ENCODE measurements at regions not wholly inside any gene's neighbourhood (a gene's known extent, or its start where the extent isn't known, plus 50 kb on each side); places are given as distances from the start of the nearest gene placed in this dataset.

DNA sequence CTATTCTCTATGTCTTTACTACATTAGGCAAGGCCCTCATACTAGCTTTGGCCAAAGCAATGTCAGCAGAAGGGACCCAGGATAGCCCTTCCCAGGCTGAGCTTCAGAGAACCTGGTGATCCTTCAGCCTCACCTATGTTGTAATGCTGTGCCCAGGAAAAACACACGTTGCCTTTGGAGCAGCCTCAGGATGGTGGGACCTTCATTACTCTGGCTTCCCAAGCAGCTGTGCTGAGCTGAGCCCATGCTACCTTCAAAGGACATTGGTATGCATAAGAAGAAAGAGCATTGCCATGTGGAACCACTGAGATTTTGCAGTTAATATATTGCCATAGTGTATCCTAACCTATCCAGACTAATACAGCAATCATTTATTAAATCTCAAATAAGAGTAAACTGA is 756.4 kb upstream of the ID2 start:
- no peak for DNase-seq (ENCODE audit: low spot score)

DNA sequence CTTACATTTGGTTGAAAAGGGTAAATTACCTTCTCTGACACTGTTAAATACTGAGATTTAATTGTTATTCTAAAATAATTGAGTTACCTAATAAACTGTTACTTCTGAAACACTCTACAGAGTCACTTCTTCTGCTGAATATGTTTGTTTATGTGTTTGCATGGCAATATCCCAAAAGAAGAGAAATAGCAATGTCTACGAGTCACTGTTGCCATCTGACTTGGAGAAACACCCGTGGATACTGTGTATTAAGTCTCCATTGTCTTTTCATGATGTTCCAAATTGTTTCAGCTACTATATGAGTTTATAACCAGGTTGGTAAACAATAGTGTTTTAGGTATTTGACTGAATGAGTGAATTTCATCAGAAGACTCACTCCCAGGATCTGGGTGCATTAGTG is 754.2 kb upstream of the ID2 start:
- DNase-seq (ENCODE audit: low spot score): no peak

DNA sequence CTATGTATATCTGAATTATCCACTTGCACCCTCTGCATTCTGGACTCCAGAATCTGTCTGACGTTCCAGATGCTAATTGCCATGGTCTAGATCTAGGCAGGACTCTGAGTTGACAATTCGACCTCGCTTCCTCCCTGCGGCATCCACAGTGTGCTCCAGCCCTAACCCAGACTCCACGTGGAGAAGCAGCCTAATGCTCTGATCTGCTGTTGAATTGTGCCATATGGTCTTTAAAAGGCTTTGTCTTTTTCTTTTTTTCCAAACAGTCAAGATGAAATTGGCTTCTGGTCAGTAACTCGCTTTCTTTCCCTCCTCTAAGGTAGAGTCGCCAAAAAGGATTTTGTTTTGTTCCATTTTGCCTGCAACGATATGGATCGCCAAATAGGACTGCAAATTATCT is 752.6 kb upstream of the ID2 start:
- DNase-seq (ENCODE audit: low spot score): no peak

DNA sequence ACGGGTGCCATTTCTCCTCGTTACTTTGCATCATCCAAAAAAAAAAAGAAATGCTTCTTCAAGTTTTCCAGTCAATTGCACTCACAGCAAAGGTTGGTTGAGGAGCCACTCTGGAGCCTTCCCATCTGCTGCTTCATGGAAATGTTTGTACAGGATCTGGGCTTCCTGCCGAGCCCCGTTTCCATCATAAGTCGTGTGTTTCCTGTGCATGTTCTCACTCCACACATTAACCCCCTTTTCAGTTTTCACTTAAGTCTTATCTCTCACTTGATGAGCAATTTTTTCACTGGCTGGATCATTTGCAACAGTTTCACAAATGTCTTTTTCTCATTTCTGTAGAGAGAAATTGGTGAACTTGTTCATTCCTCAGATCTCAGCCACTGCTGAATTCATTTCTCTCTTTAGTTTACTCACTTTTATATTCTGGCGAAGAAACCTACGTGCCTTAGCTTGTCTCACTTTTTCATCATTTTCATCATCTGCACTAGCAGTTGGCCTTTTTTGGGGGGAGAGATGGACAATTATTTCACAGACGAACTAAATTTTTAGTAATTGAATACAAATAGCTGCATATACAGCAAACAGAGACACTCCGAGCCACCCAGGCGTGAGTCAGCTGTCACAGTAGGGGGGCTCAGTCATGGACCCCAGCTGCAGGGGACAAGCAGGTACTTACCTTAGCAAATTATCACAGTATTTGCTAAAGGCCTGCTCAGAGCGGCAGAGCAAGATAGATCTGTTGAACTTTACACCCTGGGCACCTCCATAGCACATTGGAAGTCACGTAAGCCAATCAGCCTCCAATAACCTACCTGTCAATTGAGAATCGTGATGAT is 750.8 kb upstream of the ID2 start:
- no peak for DNase-seq (ENCODE audit: low spot score)

DNA sequence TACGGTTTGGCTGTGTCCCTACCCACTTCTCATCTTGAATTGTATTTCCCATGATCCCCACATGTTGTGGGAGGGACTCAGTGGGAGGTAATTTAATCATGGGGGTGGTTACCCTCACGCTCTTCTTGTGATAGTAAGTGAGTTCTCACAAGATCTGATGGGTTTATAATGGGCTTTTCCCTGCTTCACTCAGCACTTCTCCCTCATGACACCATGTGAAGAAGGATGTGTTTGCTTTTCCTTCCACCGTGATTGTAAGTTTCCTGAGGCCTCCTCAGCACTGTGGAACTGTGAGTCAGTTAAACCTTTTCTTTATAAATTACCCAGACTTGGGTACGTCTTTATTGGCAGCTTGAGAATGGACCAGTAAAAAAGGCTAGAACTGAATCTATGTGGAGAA is 750.0 kb upstream of the ID2 start:
- no peak for DNase-seq (ENCODE audit: low spot score)

DNA sequence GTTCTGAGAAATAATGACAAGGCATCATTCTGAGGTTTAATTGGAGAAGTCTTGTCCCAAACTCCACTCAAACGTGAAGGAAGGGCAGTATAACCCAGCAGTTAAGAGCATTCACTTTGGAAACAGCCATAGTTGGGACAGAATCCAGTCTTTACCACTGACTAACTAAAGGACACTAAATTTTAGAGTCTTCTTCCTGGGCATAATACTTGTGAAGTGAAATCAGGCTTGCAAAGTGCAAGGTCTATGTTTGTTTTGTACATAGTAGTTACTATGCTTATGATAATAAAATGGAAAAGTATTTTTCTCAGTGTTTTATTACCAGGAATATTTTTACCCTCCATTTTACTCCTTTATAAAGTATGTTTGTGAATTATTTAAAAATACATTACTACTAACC is 748.2 kb upstream of the ID2 start:
- no peak for DNase-seq (ENCODE audit: low spot score)

DNA sequence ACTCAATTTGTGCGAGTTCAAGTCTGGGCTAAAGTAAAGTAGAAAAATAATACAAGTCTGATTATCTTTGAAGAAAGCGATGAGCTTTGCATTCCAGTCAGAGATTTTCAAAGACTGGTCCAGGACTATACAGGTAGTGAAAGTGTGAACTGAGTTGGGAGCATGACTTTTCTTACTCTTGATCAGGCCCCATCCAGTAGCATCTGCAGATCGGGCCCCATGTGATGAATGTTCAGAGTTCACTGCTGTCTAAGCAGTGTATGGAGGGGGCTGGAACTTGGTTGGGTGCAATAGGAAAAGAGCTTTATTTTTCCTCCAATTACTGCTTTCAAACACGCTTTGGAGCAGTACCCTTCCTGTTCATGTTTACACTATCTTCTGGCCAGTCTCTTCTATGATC is 747.4 kb upstream of the ID2 start:
- no peak for DNase-seq (ENCODE audit: low spot score)

DNA sequence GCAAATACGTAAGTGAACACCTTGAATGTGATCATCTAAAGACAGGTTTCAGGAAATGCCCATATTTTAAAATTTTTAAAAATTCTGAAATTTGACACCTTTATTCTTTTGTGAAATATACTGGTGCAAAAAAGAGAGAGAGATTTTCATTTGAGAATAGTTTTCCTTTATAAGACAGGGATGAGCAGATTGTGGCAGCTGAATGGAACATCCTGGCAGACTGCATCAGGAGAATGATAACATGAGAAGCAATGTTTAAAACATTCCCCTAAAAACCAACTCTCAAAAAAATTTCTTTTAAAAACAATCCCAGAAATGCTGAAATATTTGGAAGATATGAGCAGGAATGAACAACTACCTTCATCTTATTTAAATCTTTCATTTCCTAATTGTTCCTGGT is 744.8 kb upstream of the ID2 start:
- no peak for DNase-seq (ENCODE audit: low spot score)

DNA sequence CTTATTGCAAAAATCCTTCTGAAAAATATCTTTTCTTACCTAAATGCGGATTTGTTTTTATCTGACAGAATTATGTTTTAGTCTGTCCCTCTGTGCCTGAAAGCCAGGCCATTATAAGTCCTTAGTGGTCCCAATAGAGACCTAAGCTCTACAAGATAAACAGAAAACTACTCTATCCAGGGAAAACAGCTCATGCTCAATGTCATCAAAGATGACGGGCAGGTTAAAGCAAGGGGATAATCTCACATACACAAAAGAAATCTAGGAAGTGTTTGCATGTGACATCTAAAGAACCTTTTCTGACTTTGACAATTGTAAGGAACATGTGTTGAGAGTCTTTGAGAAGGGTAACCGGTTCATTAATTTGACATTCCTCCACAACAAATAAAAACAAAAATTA is 741.1 kb upstream of the ID2 start:
- DNase-seq (ENCODE audit: low spot score): no peak

DNA sequence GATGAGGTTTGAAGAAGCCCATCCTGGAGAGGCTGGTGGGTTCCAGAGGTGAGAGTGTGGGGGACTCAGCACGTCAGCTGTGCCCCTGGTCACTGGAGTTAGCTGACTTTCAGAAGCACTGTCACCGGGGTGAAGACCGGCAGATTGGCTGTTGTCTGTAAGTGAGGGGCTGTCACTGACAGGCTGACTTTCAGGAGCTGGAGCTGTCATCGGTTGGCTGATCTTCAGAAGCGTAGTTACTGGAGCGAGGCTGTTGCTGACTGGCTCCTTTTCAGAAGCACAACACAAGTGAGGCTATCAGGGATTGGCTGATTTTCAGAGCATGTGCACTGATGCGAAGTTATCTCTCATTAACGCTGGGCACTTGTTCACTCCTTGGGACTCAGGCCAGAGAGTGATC is 738.4 kb upstream of the ID2 start:
- DNase-seq (ENCODE audit: low spot score): no peak

DNA sequence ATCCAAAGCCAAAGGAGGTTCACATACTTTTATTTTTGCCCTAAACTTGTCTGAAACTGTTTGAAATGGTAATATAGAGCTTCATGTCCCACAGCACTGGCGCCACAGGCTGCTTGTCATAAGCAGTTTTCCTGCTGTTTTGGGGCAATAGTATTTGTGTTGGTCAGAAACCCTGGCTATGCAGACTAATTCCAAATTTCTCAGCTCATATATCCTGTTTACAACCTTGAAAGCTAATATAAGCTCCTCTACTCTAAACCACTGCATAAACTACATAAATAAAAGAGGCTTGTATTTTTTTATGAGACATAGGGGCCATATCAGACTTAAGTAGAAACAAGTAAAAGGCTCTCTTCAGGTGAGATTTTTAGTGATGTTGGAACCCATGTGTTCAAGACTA is 736.8 kb upstream of the ID2 start:
- no peak for DNase-seq (ENCODE audit: low spot score)

DNA sequence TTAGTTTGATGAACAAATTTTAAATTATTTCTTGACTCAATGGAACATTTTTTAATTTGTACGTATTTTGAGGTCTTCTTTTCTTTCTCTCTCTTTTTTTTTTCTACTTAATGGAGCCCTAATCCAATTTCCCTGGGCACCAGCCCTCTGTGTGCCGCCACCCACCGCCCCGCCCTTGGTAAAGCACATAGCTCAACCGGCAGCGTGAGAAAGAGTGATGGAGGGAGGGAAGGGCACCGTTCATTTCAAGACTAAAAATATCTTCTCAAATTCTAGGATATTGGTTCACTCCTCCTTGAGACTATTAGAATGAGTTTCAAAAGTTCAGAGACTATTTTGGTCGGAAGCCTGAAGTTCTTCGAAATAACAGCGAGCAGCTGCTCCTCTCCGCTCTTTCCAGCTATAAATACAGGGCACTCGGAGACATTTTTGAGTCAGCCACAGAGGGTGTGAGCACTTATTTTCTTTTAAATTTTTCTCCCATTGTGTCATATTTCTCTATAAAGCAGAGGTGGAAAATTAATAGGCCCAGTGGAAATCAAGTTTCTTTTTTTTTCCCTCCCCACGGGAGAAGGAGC is 731.7 kb upstream of the ID2 start:
- no peak for DNase-seq (ENCODE audit: low spot score)

DNA sequence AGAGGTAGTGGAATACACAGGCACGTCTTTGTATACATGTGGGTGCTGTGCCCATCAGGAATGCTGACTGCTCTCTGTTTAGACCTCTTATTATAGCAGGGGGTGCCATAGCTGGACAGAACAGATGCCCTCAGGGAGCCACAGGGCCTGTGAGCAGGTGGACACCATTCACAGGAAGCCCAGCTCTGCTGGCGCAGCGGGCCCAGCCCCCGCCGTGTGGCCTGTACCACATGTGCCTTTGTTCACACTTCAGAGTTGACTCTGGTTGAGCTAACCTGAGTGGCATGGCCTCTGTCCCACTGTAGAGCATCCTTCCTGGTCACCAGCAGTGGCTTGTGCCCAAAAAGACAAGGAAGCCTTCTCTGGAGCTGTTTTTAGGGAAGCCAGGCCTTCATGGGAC is 730.9 kb upstream of the ID2 start:
- DNase-seq (ENCODE audit: low spot score): no peak

DNA sequence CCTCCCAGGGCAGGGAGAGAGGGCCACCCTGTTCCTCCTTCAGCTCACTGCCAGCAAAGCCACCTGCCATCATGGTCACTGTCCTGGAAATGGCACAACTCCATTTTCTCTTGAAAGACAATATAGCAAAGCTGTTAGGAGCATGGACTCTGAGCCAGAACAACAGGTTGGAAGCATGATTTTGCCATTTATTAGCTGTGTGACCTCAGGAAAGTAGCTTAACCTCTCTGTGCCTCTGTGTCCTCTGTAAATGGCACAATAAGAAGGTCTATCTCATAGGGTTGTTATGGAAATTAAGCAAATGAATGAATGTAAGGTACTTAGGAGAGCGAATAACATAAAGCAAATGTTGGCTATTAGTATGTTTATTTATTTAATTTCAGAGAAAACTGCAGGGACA is 730.4 kb upstream of the ID2 start:
- no peak for DNase-seq (ENCODE audit: low spot score)

DNA sequence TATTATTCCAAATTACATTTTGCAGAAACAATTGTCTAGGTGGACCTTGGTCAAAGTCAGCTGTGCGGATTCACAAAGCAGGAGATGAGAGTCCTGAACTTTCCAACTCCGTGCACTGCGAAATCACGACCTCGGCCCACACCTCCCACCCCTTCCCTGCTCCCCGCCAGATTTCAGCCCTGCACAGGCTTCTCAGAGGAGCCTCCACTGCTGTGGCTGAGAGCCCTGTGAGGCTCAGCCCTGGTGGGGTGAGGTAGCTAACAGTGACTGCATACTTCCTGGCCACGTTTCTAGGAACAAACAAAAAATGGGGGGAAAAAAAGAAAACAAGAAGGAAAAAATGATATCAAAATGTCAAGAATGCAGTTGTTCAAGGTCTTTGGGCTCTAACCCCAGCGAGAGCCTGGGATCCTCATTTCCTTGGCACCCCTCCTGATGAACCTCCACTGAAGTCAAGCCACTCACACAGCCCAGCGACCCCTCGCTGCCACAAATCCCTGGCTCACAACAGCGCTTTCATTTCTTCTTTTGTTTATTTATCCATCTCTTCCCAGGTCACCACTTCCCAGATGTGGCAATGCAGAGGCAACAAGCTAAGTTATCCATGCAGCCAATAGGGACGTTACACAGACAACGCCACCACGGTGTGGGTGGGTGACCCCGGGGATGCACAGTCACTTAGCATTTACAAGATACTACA is 729.7 kb upstream of the ID2 start:
- no peak for DNase-seq (ENCODE audit: low spot score)

DNA sequence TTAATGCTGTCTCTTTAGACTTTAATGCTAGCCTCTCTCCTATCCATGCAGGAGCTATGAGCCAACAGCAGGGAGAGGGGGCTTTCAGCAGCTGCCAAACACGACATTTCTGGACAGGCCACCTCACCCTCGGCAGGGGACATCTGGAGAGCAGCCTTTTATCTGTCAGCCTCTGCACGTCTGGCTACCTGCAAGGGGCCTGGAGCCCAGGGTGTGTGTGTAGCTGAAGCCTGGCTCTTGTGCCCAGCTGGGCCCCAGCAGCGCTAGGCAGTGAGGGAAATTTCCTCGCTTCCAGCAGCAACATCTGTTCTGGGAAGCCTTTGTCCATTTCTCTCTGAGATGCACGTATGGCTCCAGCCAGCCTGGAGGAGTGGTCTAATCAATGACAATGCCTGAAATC is 728.7 kb upstream of the ID2 start:
- no peak for DNase-seq (ENCODE audit: low spot score)

DNA sequence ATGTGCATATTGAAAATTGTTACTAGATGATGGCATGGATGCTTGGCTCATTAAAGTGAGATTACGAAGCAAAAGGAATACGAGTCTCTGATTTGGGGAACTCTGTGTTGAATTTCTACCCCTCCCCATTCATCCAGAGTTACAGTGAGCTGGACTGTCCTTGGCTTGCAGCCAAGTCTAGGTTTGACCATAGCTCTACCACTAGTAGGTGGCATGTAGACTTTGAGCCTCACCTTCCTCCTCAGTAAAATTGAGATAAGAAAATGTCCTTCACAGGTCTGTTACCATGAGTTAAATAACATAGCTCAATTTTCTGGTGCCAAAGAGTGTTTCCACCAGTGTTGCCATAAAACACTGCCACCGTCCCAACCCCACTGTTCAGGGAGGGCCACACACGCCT is 727.6 kb upstream of the ID2 start:
- DNase-seq (ENCODE audit: low spot score): peak; percentile 19

DNA sequence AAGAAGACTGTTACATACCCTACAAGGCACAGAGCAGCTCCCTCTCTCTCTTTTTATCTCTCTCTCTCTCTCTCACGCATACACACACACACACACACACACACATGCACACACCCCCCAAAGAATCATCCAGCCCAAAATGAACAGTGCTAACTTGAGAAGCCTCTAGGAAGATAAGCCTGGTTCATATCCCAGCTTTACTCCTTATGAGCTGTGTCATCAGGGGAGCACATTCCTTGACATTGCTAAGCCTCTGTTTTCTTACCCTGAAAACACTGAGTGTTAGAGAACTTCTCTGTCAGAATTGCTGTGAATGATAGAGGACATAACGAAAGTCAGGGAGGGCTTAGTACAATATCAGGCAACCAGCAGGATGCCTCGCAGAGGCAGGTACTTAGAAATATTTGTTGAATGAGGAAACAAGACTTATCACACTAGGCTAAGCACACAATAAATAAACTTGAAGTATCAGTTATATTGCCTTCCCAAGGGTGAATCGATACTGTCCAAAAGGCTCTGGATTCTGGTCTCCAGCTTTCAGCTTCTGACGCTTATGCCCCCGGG is 725.6 kb upstream of the ID2 start:
- no peak for DNase-seq (ENCODE audit: low spot score)

DNA sequence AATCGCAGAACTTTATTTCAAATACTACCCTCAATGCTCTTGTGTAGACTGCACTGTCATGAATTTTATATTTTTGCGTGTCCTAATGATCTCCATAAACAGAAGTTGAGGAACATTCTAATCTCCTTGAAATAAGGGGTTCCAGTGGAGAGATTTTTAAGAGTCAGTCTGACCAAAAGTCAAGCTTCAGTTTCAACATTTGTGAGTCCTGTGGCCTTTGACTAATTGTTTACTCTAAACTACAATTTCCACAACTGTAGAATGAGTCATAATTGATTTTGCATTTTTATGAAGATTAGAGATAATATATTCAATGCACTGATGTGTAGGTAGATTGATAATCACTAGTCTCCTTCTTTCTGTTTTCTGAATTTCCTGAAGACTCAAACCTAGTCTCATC is 720.3 kb upstream of the ID2 start:
- no peak for DNase-seq (ENCODE audit: low spot score)

DNA sequence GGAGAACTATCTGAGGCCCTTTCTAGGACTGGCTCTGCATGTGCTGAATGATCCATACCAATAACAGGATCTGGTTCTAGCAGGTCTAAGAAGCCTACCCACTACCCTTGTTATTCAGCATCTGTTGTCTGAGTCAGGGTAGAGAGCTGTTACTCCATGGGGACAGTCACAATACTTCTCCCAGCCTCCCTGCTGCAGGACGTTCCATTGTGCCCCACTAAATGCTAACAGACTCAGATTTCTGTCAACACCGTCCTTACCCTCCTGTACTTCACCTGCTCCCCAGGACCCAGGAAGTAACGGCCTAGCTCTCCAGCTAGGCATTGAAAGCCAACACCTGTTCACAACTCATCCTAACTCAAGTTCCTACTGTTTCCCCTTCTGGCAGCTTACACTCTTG is 719.7 kb upstream of the ID2 start:
- no peak for DNase-seq (ENCODE audit: low spot score)

DNA sequence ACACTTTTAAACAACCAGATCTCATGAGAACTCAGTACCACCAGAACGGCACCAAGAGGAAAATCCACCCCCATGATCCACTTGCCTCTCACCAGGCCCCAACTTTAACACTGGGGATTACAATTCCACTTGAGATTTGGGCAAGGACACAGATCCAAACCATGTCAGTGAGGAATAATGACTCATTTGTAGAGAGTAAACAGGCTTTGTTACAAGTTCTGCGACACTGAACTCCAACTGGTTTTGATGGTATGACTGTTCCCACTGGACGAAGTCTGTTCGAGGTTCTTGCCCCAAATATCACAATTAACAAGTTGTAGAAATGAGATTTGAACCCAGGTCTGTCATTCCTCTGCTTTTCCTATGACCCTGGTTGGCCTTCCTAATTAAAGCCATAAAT is 718.1 kb upstream of the ID2 start:
- no peak for DNase-seq (ENCODE audit: low spot score)

DNA sequence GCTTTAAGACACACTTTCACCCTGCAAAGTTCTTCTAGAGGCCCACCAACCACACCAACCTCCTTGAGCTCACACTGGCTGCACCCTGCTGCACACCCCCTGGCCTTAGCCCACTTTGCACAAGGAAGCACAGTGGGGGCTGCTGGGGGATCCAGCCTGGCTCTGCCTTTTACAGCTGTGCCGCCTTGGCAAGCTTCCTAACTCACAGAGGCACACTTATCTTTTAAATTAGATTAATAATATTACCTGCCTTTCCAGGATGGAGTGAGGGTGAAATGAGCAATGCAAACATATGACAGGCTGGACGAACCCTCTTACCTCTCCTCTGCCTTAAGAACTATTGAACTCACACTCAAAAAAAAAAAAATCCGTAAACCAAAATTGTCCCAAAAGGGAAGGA is 715.8 kb upstream of the ID2 start:
- DNase-seq (ENCODE audit: low spot score): no peak

Measured in HT-29 (cell line).